M059J (cell line): ENCODE measurements at regions not wholly inside any gene's neighbourhood (a gene's known extent, or its start where the extent isn't known, plus 50 kb on each side); places are given as distances from the start of the nearest gene placed in this dataset.
"Not testable (repeated sequence)": the region's sequence is repeated elsewhere in the genome, so short reads cannot be mapped to it uniquely, and the experiment has no call there.

Source experiments
- DNase-seq: peaks from one replicate; pipeline ENCODE4 v3.0.0-alpha.2; 2012; ENCODE audit warnings: low read depth

DNA sequence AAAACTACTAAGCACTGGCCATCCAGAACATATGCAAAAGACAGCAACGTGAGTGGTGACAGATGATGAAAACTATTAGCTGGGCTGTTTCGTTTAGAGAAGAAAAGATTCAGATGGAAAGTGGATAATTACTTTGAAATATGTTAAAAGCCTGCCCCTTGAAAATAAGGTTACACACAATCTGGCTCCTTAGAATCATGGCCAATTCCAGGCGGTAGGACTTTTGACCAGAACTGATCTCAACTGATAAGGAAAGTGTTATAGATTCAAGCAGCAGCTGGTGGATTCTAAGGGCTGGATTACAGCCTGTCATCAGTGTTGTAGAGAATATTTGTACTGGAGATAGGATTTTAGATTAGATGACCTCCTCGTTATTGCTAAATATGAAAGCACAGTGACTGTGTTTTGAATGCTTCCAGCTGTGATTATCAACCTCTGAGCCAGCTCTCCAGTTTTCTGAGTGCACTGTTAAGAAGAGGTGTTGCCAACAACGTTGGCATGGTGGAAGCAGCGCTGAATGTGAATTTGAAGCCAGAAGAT is 75.1 kb downstream of the KBTBD2 start:
- DNase-seq, result not testable (repeated sequence)

DNA sequence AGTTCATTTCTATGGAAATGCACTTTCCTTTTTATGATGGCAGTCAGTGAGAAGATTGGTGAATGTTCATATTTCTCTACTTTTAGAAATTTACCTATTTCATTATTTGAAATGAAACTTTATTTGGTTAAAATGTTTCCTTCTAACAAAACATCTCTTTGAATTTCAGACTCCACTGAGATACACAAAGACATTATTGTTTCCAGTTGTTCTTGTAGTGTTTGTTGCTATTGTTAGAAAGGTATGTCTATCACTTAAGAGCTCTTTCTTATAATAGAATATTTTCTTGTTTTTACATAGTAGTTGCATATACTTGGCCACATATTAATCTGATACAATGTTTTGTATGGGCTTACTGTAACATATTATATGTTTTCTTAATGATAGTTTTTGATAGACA is 76.8 kb downstream of the KBTBD2 start:
- DNase-seq, result not testable (repeated sequence)

DNA sequence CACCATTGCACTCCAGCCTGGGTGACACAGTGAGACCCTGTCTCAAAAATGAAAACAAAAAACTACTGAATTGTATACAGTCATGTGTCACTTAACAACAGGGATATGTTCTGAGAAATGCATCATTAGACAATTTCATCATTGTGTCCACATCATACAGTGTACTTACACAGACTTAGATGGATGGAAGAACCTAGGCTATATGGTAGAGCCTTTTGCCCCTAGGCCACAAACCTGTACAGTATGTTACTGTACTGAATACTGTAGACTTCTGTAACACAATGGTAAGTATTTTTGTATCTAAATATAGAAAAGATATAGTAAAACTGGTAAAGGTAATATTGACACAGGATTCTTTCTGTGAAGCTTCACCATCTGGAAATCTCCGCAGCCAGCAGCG is 81.7 kb downstream of the KBTBD2 start:
- no peak for DNase-seq

DNA sequence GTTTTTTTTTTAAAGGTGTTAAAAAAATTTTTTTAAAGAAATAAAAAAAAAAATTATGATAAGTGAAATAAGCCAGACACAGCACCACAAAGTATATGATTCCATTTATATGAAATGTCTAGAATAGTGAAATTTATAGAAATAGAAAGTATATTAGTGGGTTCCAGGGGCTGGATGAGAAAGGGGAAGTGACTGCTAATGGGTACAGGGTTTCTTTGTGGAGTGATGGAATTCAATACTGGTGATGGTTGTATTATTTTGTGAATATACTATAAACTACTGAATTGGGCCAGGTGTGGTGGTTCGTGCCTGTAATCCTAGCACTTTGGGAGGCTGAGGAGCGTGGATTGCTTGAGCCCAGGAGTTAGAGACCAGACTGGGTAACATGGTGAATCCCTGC is 82.2 kb downstream of the KBTBD2 start:
- no peak for DNase-seq

DNA sequence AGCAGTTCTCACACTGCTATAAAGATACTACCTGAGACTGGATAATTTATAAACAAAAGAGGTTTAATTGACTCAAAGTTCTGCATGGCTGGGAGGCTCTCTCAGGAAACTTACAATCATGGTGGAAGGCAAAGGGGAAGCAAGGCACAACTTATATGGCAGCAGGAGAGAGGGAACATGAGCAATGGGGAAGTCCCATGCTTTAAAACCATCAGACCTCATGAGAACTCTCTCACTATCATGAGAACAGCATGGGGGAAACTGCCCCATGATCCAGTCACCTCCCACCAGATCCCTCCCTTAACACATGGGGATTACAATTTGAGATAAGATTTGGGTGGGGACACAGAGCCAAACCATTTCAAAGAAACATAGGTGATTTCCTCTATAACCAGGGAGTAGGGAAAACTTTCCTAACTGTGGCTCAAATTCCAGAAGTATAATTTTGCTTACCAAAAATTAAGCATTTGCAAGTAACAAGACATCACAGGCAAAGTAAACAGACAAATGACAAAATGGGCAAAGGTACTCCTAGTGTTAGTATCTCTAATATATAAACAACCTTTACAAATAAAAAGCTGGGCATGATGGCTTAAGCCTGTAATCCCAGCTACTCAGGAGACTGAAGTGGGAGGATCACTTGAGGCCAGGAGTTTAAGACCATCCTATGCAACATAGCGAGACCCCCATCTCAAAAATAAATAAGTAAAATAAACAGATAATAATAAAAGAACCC is 88.0 kb downstream of the KBTBD2 start:
- no peak for DNase-seq

DNA sequence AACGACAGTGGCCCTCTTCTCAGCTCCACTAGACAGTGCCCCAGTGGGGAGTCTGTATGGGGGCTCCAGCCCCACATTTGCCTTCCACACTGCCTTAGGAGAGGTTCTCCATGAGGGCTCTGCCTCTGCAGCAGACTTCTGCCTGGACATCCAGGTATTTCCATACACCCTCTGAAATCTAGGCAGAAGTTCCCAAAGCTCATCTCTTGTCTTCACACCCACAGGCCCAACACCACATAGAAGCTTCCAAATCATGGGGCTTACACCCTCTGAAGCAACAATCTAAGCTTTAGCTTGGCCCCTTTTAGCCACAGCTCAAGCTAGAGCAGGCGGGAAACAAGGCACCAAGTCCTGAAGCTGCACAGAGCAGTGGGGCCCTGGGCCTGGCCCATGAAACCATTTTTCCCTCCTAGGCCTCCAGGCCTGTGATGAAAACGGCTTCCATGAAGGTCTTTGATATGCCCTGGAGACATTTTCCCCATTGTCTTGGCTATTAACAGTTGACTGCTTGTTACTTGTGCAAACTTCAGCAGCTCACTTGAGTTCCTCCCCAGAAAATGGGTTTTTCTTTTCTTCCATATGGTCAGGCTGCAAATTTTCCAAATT is 89.2 kb downstream of the KBTBD2 start:
- DNase-seq, result no peak

DNA sequence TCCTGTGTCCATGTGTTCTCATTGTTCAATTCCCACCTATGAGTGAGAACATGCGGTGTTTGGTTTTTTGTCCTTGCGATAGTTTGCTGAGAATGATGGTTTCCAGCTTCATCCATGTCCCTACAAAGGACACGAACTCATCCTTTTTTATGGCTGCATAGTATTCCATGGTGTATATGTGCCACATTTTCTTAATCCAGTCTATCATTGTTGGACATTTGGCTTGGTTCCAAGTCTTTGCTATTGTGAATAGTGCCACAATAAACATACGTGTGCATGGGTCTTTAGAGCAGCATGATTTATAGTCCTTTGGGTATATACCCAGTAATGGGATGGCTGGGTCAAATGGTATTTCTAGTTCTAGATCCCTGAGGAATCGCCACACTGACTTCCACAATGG is 98.5 kb downstream of the KBTBD2 start:
- DNase-seq, result not testable (repeated sequence)

DNA sequence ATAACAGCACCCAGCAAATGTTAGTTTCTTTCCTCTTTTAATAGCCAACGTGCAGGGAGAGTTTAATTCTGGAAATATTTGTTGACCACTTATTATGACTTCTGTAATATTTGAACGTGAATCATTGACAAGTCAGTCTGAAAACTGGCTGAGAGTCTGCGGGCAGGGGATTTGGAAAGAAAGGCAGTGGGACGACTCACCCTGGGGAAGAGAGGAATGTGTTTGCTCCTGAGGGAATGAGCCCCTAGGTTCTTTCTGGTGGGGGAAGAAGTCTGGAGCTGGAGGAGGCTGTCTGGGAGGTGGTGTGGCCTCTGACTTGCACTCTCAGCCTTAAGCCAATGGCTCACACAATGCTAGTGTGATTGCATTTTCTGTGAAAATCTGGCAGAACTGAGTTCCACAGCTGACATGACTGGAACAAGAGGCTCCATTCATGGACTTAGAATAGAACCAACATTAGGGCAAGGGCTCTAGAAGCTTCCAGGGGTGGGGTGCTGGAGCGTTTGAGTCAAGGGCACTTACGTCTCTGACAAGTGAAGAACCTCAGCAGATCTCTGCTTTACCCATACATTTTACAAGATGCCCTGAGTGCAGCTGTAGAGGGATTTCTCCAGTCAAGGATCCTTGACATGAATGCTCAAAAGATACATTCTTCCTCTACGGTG is 100.7 kb downstream of the KBTBD2 start:
- peak; percentile 88 for DNase-seq

DNA sequence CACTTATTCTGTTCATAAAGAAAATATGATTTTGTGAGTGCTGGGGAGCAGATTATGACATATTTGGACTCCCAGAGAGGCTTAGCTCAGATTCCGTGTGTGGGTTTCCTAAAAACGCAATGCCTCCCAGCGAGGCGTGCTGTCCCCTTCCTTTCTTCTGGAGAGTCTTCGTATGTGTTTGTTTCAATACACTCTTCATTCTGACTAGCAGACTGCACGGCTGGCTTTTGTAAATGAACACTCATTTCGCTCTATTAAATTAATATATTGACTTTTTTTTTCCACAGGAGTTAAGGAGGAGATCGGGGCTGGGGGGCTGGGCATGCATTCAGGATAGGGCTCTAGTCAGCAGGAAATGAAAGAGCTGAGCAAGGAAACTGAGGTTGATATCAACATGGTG is 102.3 kb downstream of the KBTBD2 start:
- not testable (repeated sequence) for DNase-seq

DNA sequence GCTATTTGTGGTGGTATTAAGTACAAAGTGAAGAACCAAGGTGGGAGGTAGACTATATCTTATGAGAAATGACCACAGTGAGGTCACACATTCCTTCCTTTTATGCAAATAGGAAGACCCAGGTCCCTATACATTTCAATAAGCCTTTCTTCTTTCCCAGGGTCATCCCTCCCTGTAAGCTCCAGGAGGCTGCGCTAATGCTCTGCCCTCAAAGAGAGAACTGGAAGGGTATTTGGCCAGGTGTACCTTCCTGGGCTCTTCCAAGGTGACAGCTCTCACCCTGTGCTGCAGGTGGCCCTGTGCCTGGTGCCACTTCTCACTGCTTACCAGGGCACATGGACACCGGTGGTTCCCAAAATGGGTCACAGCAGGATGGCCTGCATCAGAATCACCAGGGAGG is 103.4 kb downstream of the KBTBD2 start:
- DNase-seq, result not testable (repeated sequence)

DNA sequence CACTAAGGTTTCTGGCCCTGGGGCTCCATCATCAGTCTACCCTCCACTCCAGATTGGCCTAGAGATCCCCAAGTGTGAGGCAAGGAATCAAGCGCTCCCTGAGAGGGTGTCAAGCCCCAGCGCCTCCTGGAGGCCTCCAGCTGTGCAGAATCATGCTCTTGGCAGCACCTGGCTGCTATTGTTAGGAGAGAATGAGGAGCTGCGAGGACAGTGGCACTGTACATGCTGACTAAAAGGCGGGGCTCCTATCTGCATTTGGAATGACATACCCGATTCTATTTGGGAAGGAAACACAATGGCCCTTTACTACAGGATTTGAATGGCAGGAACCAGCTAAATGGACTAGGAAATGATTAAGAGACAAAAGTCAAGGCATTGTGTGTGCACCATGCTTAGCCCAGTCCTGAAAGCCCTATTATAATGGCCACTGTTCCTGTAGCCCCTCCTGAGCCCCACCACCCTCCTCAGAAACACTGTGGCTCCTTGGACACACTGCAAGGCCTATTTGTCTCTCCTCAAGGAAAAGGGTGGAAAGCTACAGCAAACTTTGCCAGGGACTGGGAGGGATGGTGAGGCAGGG is 106.1 kb downstream of the KBTBD2 start:
- not testable (repeated sequence) for DNase-seq

DNA sequence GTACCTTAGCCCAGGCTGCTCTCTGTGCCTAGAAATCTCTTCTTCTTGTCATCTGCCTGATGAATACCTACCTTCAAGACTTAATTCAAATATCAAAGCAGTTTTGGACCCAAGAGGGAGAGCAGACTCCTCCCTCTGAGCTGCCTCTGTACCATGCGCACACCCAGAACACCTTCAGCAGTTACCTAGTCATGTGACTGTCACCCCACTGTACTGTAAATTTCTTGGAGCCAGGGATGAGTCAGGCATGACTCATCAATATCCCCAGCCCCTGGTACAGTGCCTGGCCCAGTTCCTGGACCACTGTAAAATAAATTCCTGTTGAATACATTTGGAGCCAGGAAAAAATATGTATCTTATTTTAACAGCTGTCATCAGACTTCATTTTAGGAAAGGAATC is 111.7 kb downstream of the KBTBD2 start:
- not testable (repeated sequence) for DNase-seq

DNA sequence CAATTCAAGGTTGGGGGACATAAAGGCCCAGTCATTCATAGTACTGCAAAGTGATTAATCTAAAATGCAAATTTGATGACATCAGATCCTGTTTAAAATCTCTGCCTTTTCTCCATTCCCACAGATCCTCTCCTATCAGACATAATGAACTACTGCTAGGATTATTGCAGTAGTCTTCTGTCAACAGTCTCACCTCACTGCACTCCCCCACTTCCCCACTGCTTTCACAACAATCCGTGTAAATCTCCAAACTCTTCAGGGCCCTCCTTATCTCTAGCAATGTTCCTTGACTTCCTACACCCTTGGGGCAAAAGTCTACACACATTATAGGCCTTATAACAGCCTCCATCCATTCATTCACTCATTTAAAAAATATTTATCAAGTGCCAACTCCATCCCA is 112.4 kb downstream of the KBTBD2 start:
- no peak for DNase-seq

DNA sequence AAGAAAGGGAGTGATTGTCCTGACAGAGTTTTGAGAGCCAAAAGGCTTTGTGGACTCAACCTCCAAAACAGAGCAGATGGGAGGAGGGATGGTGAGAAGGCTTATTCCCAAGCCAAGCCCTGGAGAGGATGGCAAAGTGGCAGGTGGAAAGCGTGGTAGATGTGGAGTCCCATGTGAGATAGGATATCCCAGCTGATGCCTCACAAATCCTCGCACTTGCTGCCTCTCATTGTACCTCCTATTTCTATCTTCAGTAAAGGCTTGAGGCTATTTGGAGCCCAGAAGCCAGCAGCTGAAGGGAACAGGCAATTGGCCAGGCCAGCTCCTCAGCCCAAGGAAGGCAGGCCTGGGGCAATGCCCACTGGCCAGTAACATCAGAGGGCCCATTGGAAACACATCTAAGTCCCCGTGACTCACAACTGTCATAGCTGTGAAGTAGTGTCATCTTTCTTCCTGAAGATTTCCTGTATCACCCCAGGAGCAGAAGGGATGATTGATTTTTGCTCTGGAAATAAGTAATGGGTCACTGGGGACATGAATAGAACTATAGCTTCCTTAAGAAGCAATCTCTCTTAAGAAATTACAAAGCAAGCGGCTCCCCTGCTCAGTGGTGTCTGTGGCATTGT is 114.4 kb downstream of the KBTBD2 start:
- peak; percentile 89 for DNase-seq

DNA sequence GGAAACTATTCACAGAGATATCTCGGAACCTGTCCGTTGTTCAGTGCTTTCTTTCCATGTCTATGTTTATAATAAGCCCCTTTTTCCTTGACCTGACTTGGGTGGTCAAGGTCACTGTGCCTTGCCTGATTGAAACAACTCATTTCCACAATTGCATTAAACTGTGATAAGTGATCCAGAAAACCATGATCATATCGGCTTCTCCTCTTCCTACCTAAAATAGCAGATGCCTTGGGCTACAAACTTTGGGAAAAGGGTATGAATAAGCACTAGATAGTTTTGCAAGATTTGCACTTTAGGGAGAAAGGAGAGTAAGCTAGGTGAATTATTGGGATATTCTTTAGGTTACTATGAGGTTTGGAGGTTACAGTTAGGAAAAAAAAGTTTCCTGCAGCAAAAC is 115.2 kb downstream of the KBTBD2 start:
- DNase-seq, result peak; percentile 7

DNA sequence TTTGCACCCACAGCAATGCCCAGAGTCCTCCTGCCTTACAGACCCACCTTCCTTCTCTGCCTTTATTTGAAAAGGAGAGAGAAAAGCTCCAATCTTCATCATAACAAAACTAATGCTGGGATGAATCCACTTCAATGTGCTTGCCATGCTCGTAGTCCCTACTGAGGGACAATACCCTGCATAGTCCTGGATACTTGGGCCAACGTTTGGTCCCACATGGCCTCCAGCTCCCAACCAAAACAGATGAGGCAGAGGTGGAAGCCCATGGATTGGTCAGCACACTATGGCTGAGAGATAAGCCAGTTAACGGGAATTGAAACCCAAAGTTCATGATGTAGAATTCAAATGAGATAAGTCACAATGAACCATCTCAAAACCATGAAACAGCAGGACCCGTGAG is 115.8 kb downstream of the KBTBD2 start:
- DNase-seq, result not testable (repeated sequence)

DNA sequence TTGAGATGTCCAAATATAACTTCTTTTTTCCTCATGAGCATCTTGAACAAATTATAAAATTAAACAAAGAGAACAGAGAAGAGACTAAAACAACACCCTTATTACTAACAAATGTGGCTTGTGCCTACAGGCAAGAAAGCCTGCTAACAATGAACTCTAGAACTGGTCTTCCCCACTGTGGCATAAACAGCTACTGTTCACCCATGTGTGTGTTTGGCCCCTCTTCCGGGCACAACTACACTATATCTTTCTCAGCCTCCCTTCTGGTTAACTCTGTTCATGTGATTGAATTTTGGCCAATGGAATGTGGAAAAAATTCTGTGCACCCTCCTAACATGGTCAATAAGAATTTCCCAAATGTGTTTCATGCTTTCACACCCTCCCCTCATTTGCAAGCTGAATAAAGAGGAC is 117.0 kb downstream of the KBTBD2 start:
- no peak for DNase-seq

DNA sequence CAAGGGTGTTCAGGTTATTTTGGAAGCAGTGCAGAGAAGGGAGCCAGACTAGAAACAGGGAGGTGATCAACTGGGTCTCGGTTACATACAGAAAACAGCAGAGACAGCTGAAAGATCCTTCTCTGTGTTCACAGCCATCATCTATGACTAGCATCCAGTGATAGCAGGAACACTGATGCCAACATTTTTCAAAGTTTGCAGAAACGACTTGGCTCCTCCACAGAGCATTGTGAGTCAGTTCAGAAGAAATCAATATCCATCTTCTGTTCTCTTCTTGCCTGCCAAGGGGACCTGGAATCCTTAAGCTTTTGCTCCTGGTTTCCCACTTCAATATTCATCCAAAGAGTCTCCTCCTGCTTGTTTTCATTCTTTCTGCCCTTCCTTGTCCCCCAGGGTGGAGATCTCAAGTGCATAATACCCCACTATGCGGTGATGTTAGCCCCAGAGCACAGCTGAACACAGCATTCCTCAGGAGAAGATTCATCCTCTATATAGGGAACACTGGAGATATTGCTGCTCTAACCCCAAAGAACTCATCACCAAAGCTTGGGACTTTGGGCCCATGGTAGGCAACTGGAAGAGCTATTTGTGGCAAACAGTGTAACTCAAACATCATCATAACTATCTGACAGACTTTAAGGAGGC is 122.6 kb downstream of the KBTBD2 start:
- not testable (repeated sequence) for DNase-seq

DNA sequence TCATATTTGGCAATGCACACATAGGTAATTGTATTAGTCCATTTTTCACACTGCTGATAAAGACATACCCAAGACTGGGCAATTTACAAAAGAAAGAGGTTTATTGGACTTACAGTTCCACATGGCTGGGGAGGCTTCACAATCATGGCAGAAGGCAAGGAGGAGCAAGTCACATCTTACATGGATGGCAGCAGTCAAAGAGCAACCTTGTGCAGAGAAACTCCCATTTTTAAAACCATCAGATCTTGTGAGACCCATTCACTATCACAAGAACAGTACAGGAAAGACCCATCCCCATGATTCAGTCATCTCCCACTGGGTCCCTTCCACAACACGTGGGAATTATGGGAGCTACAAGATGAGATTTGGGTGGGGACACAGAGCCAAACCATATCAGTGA is 123.2 kb downstream of the KBTBD2 start:
- not testable (repeated sequence) for DNase-seq

DNA sequence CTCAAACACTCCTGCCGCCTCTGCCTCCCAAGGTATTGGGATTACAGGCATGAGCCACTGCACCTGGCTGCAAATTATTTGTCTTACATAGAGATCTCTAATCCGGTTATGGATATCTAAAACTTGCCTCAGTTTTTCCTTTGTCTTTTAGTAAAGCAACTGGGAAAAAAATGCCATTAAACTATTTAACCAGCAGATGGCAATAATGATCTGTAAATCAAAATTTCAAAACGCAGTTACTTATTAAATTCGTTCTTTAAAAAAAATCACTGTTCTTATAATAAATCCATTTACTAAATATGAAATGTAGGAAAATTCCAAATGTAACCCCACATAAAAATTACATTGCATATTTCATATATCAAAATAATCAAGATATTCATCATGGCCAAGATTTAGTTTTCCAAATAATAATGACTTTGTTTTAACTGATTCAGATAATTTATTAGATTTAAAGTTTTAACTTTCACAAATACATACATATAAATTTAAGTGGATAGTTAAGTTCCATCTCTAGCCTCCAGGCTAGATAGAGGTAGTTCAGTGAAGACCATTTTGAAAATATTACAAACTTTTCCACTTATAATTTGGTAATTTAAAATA is 125.8 kb downstream of the KBTBD2 start:
- peak; percentile 28 for DNase-seq

DNA sequence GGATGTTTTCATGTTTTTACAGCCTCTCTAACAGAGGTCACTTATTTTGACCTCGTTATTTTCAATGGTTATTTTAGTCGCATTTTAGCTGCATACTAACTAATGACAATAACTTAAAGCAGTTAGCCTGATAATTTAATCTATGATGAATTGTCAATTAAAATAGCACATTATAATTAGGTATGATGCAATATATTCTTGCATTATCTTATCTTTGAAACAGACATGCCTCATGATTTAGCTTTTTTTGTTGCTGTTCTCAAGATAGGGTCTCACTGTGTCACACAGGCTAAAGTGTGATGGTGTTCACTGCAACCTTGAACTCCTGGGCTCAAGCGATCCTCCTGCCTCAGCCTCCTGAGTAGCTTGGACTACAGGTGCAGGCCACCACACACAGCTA is 126.4 kb downstream of the KBTBD2 start:
- DNase-seq, result no peak
